GM21723 (cell line): ENCODE measurements at regions not wholly inside any gene's neighbourhood (a gene's known extent, or its start where the extent isn't known, plus 50 kb on each side); places are given as distances from the start of the nearest gene placed in this dataset.
"Not testable (repeated sequence)": the region's sequence is repeated elsewhere in the genome, so short reads cannot be mapped to it uniquely, and the experiment has no call there.

Source experiments
- ATAC-seq: cut with Tn5 transposase; IDR thresholded peaks from one replicate; pipeline ENCODE4 v1.9.1; 2021; ENCODE audit warnings: mild to moderate bottlenecking, moderate library complexity; ENCODE audit not compliant: unreplicated experiment

GRCh38 chr9:708551-709432 is 132.7 kb upstream of the DMRT1 start:
- no peak for ATAC-seq

GRCh38 chr9:710951-711745 is 130.3 kb upstream of the DMRT1 start:
- no peak for ATAC-seq

GRCh38 chr9:711761-712553 is 129.5 kb upstream of the DMRT1 start:
- ATAC-seq = no peak

- ATAC-seq = no peak
Observed at GRCh38 chr9:712643-713042, 128.9 kb upstream of the DMRT1 start.

- ATAC-seq = no peak
Observed at GRCh38 chr9:713091-713490, 128.4 kb upstream of the DMRT1 start.

GRCh38 chr9:714675-715074 is 126.8 kb upstream of the DMRT1 start:
- no peak for ATAC-seq

- ATAC-seq = no peak
Observed at GRCh38 chr9:715300-715699, 126.2 kb upstream of the DMRT1 start.

- no peak for ATAC-seq
Observed at GRCh38 chr9:715743-716400, 125.6 kb upstream of the DMRT1 start.

- ATAC-seq = no peak
Observed at GRCh38 chr9:717722-718121, 123.8 kb upstream of the DMRT1 start.

GRCh38 chr9:720239-720881 is 121.1 kb upstream of the DMRT1 start:
- no peak for ATAC-seq

GRCh38 chr9:722388-722980 is 119.0 kb upstream of the DMRT1 start:
- ATAC-seq = no peak

GRCh38 chr9:724461-724860 is 117.0 kb upstream of the DMRT1 start:
- ATAC-seq = not testable (repeated sequence)

GRCh38 chr9:726005-726404 is 115.5 kb upstream of the DMRT1 start:
- ATAC-seq = no peak

- no peak for ATAC-seq
Observed at GRCh38 chr9:727767-728166, 113.7 kb upstream of the DMRT1 start.

GRCh38 chr9:728535-728934 is 113.0 kb upstream of the DMRT1 start:
- ATAC-seq = no peak

GRCh38 chr9:731474-731873 is 110.0 kb upstream of the DMRT1 start:
- ATAC-seq = no peak

GRCh38 chr9:734831-735511 is 106.5 kb upstream of the DMRT1 start:
- no peak for ATAC-seq

- no peak for ATAC-seq
Observed at GRCh38 chr9:737400-738120, 103.9 kb upstream of the DMRT1 start.
